ENCODE measurements at regions not wholly inside any gene's neighbourhood (a gene's known extent, or its start where the extent isn't known, plus 50 kb on each side); places are given as distances from the start of the nearest gene placed in this dataset.

GRCh38 chr1:60367532-60367931, 294.0 kb upstream of the C1orf87 start:
- no peak for TF ChIP-seq CTCF (IDR thresholded peaks at IDR 0.05)

- TF ChIP-seq CTCF (IDR thresholded peaks at IDR 0.05): no peak
Observed at GRCh38 chr1:60359431-60359830, 285.9 kb upstream of the C1orf87 start.

- TF ChIP-seq CTCF (IDR thresholded peaks at IDR 0.05): no peak
Observed at GRCh38 chr1:60350531-60350930, 277.0 kb upstream of the C1orf87 start.

- TF ChIP-seq CTCF (IDR thresholded peaks at IDR 0.05): no peak
Observed at GRCh38 chr1:60348884-60349283, 275.3 kb upstream of the C1orf87 start.

- no peak for TF ChIP-seq CTCF (IDR thresholded peaks at IDR 0.05)
Observed at GRCh38 chr1:60345621-60346020, 272.1 kb upstream of the C1orf87 start.

GRCh38 chr1:60345049-60345448, 271.5 kb upstream of the C1orf87 start:
- TF ChIP-seq CTCF (IDR thresholded peaks at IDR 0.05): no peak

- TF ChIP-seq CTCF (IDR thresholded peaks at IDR 0.05): no peak
Observed at GRCh38 chr1:60343736-60344135, 270.2 kb upstream of the C1orf87 start.

GRCh38 chr1:60342569-60342968, 269.0 kb upstream of the C1orf87 start:
- TF ChIP-seq CTCF (IDR thresholded peaks at IDR 0.05): no peak
